HG03571 (cell line): ENCODE measurements at regions not wholly inside any gene's neighbourhood (a gene's known extent, or its start where the extent isn't known, plus 50 kb on each side); places are given as distances from the start of the nearest gene placed in this dataset.
"Not testable (repeated sequence)": the region's sequence is repeated elsewhere in the genome, so short reads cannot be mapped to it uniquely, and the experiment has no call there.

ENCODE experiments used
- ATAC-seq: cut with Tn5 transposase; IDR thresholded peaks from one replicate; pipeline ENCODE4 v1.9.1; 2021; ENCODE audit not compliant: unreplicated experiment

GRCh38 chr19:14285726-14286125 lies 79.8 kb upstream of the ADGRL1 start:
- ATAC-seq, result not testable (repeated sequence)

- ATAC-seq, result peak; percentile 81
These were observed 78.0 kb upstream of the ADGRL1 start for GRCh38 chr19:14283813-14284520.

GRCh38 chr19:14279270-14279669 lies 73.3 kb upstream of the ADGRL1 start:
- not testable (repeated sequence) for ATAC-seq

DNA sequence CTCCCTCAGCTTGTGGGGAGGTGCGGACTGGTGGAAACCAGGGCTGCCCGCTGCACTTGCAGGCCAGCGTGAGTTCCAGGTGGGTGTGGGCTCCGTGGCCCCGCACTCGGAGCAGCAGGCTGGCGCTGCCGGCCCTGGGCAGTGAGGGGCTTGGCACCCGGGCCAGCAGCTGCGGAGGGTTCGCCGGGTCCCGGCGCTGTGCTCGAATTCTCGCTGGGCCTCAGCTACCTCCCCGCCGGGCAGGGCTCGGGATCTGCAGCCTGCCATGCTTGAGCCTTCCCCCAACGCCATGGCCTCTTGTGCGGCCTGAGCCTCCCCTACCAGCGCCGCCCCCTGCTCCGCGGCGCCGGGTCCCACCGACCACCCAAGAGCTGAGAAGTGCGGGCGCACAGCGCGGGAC lies 71.6 kb upstream of the ADGRL1 start:
- ATAC-seq, result no peak

GRCh38 chr19:14275823-14276222 lies 69.9 kb upstream of the ADGRL1 start:
- ATAC-seq, result not testable (repeated sequence)

GRCh38 chr19:14272623-14273022 lies 66.7 kb upstream of the ADGRL1 start:
- no peak for ATAC-seq

DNA sequence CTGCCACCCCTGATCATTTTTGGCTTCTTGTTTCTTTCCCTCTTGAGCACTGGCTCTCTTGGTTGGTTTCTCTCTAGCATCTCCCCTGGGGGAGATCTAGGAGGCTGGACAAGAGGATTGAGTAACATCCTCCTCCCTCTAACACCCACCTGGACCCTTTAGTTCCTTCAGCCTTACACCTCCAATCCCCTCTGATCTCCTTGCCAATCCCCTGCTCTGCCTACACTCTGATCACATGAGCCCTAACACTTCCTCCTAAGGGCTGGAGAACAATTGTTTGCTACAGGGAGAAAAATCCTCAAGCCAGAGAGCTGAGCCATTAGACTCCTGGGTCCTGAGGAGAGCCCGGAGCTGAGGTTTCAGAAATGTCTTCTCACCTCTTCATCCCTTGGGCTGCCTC lies 65.9 kb upstream of the ADGRL1 start:
- ATAC-seq, result no peak

GRCh38 chr19:14270557-14270956 lies 64.6 kb upstream of the ADGRL1 start:
- not testable (repeated sequence) for ATAC-seq

DNA sequence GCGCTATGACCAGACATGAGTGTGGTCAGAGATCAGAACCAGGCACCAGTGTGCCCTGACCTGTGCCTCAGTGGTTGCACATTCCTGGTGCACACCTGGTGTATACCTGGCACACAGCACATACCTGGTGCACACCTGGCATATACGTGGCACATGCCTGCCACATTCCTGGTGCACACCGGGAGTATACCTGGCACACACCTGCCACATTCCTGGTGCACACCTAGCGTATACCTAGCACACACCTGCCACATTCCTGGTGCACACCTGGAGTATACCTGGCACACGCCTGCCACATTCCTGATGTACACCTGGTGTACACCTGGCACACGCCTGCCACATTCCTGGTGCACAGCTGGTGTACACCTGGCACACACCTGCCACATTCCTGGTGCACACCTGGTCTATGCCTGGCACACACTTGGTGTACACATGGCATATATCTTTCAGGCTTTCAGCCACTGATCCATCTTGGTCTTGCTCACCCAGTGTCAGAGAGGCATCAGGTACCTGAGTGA lies 61.3 kb upstream of the ADGRL1 start:
- no peak for ATAC-seq

- ATAC-seq, result not testable (repeated sequence)
These were observed 60.2 kb upstream of the ADGRL1 start for GRCh38 chr19:14266208-14266607.

- ATAC-seq, result no peak
These were observed 59.5 kb upstream of the ADGRL1 start for GRCh38 chr19:14265290-14266036.

- ATAC-seq, result not testable (repeated sequence)
These were observed 50.1 kb upstream of the ADGRL1 start for GRCh38 chr19:14255902-14256649.
